ENCODE measurements at regions not wholly inside any gene's neighbourhood (a gene's known extent, or its start where the extent isn't known, plus 50 kb on each side); places are given as distances from the start of the nearest gene placed in this dataset.
"Not testable (repeated sequence)": the region's sequence is repeated elsewhere in the genome, so short reads cannot be mapped to it uniquely, and the experiment has no call there.

DNA sequence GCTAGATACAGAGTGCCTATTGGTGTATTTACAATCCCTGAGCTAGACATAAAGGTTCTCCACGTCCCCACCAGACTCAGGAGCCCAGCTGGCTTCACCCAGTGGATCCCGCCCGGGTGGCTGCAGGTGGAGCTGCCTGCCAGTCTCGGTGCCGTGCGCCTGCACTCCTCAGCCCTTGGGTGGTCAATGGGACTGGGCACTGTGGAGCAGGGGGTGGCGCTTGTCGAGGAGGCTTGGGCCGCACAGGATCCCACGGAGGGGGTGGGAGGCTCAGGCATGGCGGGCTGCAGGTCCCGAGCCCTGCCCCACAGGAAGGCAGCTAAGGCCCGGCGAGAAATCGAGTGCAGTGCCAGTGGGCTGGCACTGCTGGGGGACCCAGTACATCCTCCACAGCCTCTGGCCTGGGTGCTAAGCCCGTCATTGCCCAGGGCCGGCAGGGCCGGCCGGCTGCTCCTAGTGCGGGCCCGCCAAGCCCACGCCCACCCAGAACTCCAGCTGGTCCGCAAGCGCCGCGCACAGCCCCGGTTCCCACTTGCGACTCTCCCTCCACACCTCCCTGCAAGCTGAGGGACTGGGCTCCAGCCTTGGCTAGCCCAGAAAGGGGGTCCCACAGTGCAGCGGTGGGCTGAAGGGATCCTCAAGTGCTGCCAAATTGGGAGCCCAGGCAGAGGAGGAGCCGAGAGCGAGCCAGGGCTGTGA is 554.6 kb upstream of the LUZP2 start:
- TF ChIP-seq CTCF, POLR2A (IDR thresholded peaks at IDR 0.05): not testable (repeated sequence)
